ENCODE measurements at regions not wholly inside any gene's neighbourhood (a gene's known extent, or its start where the extent isn't known, plus 50 kb on each side); places are given as distances from the start of the nearest gene placed in this dataset.

- no peak for TF ChIP-seq FOXP2 (optimal IDR thresholded peaks at IDR 0.05; ENCODE audit: borderline replicate concordance, extremely low read depth, extremely low read length, insufficient read depth)
Observed at GRCh38 chr2:19659024-19659792, 242.6 kb downstream of the TTC32 start.

GRCh38 chr2:19656011-19656410 is 245.8 kb downstream of the TTC32 start:
- TF ChIP-seq TAF1 (IDR thresholded peaks at IDR 0.05; ENCODE audit: borderline replicate concordance, insufficient read depth, low read length) (no peak), REST (IDR thresholded peaks at IDR 0.05; ENCODE audit: insufficient read depth in 1 of 2, low read depth in 2 of 2, low read length in 2 of 2) (no peak), POLR2AphosphoS5 (IDR thresholded peaks at IDR 0.05; ENCODE audit: low read depth, low read length) (no peak), SIN3A (IDR thresholded peaks at IDR 0.05; ENCODE audit: borderline replicate concordance, insufficient read depth, low read length) (no peak), FOXP2 (optimal IDR thresholded peaks at IDR 0.05; ENCODE audit: borderline replicate concordance, extremely low read depth, extremely low read length, insufficient read depth) (no peak)

GRCh38 chr2:19654310-19655090 is 247.3 kb downstream of the TTC32 start:
- TF ChIP-seq REST (IDR thresholded peaks at IDR 0.05; ENCODE audit: insufficient read depth in 1 of 2, low read depth in 2 of 2, low read length in 2 of 2) = no peak
- no peak for TF ChIP-seq POLR2AphosphoS5 (IDR thresholded peaks at IDR 0.05; ENCODE audit: low read depth, low read length)
- TF ChIP-seq SIN3A (IDR thresholded peaks at IDR 0.05; ENCODE audit: borderline replicate concordance, insufficient read depth, low read length) = no peak
- no peak for TF ChIP-seq TAF1 (IDR thresholded peaks at IDR 0.05; ENCODE audit: borderline replicate concordance, insufficient read depth, low read length)
- TF ChIP-seq FOXP2 (optimal IDR thresholded peaks at IDR 0.05; ENCODE audit: borderline replicate concordance, extremely low read depth, extremely low read length, insufficient read depth) = no peak

GRCh38 chr2:19653509-19653908 is 248.3 kb downstream of the TTC32 start:
- TF ChIP-seq FOXP2 (optimal IDR thresholded peaks at IDR 0.05; ENCODE audit: borderline replicate concordance, extremely low read depth, extremely low read length, insufficient read depth) (no peak), POLR2AphosphoS5 (IDR thresholded peaks at IDR 0.05; ENCODE audit: low read depth, low read length) (no peak), SIN3A (IDR thresholded peaks at IDR 0.05; ENCODE audit: borderline replicate concordance, insufficient read depth, low read length) (no peak), REST (IDR thresholded peaks at IDR 0.05; ENCODE audit: insufficient read depth in 1 of 2, low read depth in 2 of 2, low read length in 2 of 2) (no peak), TAF1 (IDR thresholded peaks at IDR 0.05; ENCODE audit: borderline replicate concordance, insufficient read depth, low read length) (no peak)

GRCh38 chr2:19652811-19653210 is 249.0 kb downstream of the TTC32 start:
- TF ChIP-seq SIN3A (IDR thresholded peaks at IDR 0.05; ENCODE audit: borderline replicate concordance, insufficient read depth, low read length) = no peak
- TF ChIP-seq POLR2AphosphoS5 (IDR thresholded peaks at IDR 0.05; ENCODE audit: low read depth, low read length) = no peak
- no peak for TF ChIP-seq FOXP2 (optimal IDR thresholded peaks at IDR 0.05; ENCODE audit: borderline replicate concordance, extremely low read depth, extremely low read length, insufficient read depth)
- TF ChIP-seq TAF1 (IDR thresholded peaks at IDR 0.05; ENCODE audit: borderline replicate concordance, insufficient read depth, low read length) = no peak
- TF ChIP-seq REST (IDR thresholded peaks at IDR 0.05; ENCODE audit: insufficient read depth in 1 of 2, low read depth in 2 of 2, low read length in 2 of 2) = no peak

All from PFSK-1 (cell line).